ENCODE measurements at regions not wholly inside any gene's neighbourhood (a gene's known extent, or its start where the extent isn't known, plus 50 kb on each side); places are given as distances from the start of the nearest gene placed in this dataset.
"Not testable (repeated sequence)": the region's sequence is repeated elsewhere in the genome, so short reads cannot be mapped to it uniquely, and the experiment has no call there.

GRCh38 chr15:59779110-59779509, 90.0 kb upstream of the BNIP2 start:
- DNase-seq: no peak

- no peak for DNase-seq
Observed at GRCh38 chr15:59764775-59765174, 75.7 kb upstream of the BNIP2 start.

- no peak for DNase-seq
Observed at GRCh38 chr15:59762558-59762957, 73.4 kb upstream of the BNIP2 start.

GRCh38 chr15:59760256-59760655, 71.1 kb upstream of the BNIP2 start:
- DNase-seq: not testable (repeated sequence)

- DNase-seq: no peak
Observed at GRCh38 chr15:59751552-59752413, 62.7 kb upstream of the BNIP2 start.

GRCh38 chr15:59746777-59747176, 57.7 kb upstream of the BNIP2 start:
- peak; percentile 66 for DNase-seq

GRCh38 chr15:59741274-59741906, 52.3 kb upstream of the BNIP2 start:
- peak; percentile 87 for DNase-seq

GRCh38 chr15:59739557-59740186, 50.6 kb upstream of the BNIP2 start:
- DNase-seq: no peak
